ENCODE measurements at regions not wholly inside any gene's neighbourhood (a gene's known extent, or its start where the extent isn't known, plus 50 kb on each side); places are given as distances from the start of the nearest gene placed in this dataset.

DNA sequence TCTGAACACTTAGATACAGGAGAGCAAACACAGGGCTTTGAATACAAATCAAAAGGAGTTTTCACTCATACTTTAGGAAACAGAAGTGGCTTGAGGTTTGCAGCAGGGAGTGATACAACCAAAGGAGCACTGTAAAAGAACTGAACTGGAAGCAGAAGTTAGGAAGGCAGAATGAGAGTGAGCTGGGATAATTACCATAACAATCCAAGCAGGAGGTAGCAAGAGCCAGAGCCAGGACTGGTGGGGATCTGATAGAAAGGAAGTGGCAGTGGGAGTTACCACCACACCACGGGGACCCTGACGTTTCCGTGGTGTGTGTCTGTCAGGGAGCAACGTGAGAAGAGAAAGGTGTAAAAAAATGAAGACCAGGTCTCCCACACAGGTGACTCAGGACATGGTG lies 81.3 kb upstream of the EPB41L3 start:
- H3K36me3 Mint-ChIP-seq (ENCODE audit: unreplicated experiment) = no peaks in the 10 kb centered on the region
- no peak overlapping the region for H3K27ac Mint-ChIP-seq (ENCODE audit: unreplicated experiment)
- no peak for DNase-seq (ENCODE audit: extremely low spot score, unreplicated experiment)
- H3K4me1 Mint-ChIP-seq (ENCODE audit: unreplicated experiment) = peaks cover 3% of the 10 kb centered on the region
- H3K4me3 Mint-ChIP-seq (ENCODE audit: unreplicated experiment) = no peak overlapping the region
- no peaks in the 10 kb centered on the region for H3K9me3 Mint-ChIP-seq (ENCODE audit: unreplicated experiment)
- TF ChIP-seq, protein P1, sequence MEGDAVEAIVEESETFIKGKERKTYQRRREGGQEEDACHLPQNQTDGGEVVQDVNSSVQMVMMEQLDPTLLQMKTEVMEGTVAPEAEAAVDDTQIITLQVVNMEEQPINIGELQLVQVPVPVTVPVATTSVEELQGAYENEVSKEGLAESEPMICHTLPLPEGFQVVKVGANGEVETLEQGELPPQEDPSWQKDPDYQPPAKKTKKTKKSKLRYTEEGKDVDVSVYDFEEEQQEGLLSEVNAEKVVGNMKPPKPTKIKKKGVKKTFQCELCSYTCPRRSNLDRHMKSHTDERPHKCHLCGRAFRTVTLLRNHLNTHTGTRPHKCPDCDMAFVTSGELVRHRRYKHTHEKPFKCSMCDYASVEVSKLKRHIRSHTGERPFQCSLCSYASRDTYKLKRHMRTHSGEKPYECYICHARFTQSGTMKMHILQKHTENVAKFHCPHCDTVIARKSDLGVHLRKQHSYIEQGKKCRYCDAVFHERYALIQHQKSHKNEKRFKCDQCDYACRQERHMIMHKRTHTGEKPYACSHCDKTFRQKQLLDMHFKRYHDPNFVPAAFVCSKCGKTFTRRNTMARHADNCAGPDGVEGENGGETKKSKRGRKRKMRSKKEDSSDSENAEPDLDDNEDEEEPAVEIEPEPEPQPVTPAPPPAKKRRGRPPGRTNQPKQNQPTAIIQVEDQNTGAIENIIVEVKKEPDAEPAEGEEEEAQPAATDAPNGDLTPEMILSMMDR (IDR thresholded peaks at IDR 0.05) = no peak
- peaks cover 9% of the 10 kb centered on the region for H3K27me3 Mint-ChIP-seq (ENCODE audit: unreplicated experiment)

DNA sequence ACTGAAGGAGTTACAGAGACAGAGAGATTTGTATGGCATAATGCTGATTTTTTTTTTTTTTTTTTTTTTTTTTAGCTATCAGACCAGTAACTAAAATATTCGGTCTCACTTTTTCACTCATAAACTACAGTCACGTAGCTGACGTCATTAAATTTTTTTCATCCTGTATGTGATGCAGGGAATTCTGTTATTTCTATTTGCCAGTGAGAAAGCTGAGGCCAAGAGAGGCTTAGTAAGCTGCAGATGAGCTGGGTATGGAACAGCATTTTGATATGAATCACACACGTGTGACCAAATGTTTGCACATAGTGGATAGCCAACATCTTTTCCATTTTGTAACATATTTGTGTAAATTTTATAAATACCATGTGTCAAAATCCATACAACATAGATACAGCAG lies 79.1 kb upstream of the EPB41L3 start:
- H3K4me1 Mint-ChIP-seq (ENCODE audit: unreplicated experiment) = peaks cover under 1% of the 10 kb centered on the region
- no peaks in the 10 kb centered on the region for H3K9me3 Mint-ChIP-seq (ENCODE audit: unreplicated experiment)
- TF ChIP-seq, protein P1 (IDR thresholded peaks at IDR 0.05) = no peak
- no peak for DNase-seq (ENCODE audit: extremely low spot score, unreplicated experiment)
- H3K27me3 Mint-ChIP-seq (ENCODE audit: unreplicated experiment) = peaks cover 7% of the 10 kb centered on the region
- H3K27ac Mint-ChIP-seq (ENCODE audit: unreplicated experiment) = no peak overlapping the region
- no peaks in the 10 kb centered on the region for H3K36me3 Mint-ChIP-seq (ENCODE audit: unreplicated experiment)
- H3K4me3 Mint-ChIP-seq (ENCODE audit: unreplicated experiment) = no peak overlapping the region

DNA sequence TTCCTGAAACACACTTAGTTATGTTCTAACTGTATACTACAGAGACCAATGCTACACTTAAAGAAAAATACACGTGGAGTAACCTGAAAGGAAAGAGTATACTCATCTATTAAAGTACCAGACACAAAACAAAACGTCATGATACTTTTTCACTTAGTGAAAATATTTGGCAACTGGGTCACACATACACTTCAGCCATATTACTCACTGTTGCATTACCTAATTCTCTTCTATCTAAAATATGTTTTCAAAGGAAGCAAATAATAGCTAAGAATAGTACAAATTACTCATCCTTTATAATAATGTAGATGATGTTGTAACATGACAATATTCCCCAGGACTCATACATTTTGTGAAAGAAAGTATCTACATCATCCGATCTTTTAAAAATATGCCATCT lies 76.5 kb upstream of the EPB41L3 start:
- no peaks in the 10 kb centered on the region for H3K36me3 Mint-ChIP-seq (ENCODE audit: unreplicated experiment)
- peaks cover 7% of the 10 kb centered on the region for H3K27me3 Mint-ChIP-seq (ENCODE audit: unreplicated experiment)
- DNase-seq (ENCODE audit: extremely low spot score, unreplicated experiment) = no peak
- H3K4me1 Mint-ChIP-seq (ENCODE audit: unreplicated experiment) = no peaks in the 10 kb centered on the region
- H3K27ac Mint-ChIP-seq (ENCODE audit: unreplicated experiment) = no peak overlapping the region
- no peak overlapping the region for H3K4me3 Mint-ChIP-seq (ENCODE audit: unreplicated experiment)
- H3K9me3 Mint-ChIP-seq (ENCODE audit: unreplicated experiment) = no peaks in the 10 kb centered on the region
- TF ChIP-seq, protein P1 (IDR thresholded peaks at IDR 0.05) = no peak

DNA sequence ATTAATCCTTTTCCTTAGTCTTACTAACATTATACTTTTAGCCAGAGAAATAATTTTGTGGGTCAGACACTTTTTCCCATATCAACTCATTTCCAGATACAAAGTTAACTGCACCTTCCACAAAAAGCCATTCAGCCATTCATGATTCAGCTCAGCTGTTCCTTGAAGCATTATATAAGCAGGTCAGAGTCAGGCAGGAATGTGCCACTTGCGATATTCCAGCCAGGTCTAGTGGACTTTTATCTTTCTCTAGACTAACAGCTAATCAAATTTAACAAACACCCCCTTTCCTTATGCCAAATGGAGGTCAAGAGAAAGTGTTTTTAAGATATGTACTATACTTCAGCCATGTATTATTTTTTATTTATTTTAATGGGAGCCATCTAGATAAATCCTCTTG lies 75.6 kb upstream of the EPB41L3 start:
- Mint-ChIP-seq H3K9me3 (ENCODE audit: unreplicated experiment) (no peaks in the 10 kb centered on the region), H3K36me3 (ENCODE audit: unreplicated experiment) (no peaks in the 10 kb centered on the region), H3K27me3 (ENCODE audit: unreplicated experiment) (peaks cover 7% of the 10 kb centered on the region), H3K4me3 (ENCODE audit: unreplicated experiment) (no peak overlapping the region), H3K27ac (ENCODE audit: unreplicated experiment) (no peak overlapping the region), H3K4me1 (ENCODE audit: unreplicated experiment) (no peaks in the 10 kb centered on the region)
- DNase-seq (ENCODE audit: extremely low spot score, unreplicated experiment) = no peak
- TF ChIP-seq, protein P1 (IDR thresholded peaks at IDR 0.05) = no peak

DNA sequence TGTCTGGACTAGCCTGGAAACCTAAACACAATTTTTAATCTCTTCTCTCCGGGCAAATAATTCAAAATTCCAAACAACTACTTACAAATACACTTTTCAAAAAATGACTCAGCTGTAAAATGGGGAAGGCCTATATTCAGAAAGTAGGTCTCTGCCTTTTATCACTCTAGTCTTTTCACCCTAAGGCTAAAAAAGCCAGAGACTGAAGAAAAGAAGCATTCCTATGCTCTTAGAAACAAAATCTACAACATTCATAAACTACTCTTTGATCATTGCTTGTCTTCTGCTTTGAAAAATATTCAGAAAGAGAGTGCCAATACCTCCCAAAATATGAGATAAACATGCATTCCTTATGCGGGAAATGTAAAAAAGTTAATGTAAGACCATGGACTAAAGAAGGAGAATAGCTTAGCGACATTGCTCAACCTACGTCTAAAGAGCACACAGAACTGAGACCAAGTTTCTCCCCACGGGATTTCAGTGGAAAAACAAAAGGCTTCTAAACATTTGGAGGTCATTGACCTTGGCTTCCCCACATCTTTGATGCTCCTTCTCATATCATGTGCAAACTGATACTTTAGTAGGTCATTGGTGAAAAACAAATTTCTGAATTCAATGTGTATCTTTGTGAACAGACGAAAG lies 74.4 kb upstream of the EPB41L3 start:
- no peaks in the 10 kb centered on the region for H3K4me1 Mint-ChIP-seq (ENCODE audit: unreplicated experiment)
- H3K4me3 Mint-ChIP-seq (ENCODE audit: unreplicated experiment) = no peak overlapping the region
- TF ChIP-seq, protein P1 (IDR thresholded peaks at IDR 0.05) = no peak
- H3K27me3 Mint-ChIP-seq (ENCODE audit: unreplicated experiment) = peaks cover 4% of the 10 kb centered on the region
- DNase-seq (ENCODE audit: extremely low spot score, unreplicated experiment) = no peak
- H3K36me3 Mint-ChIP-seq (ENCODE audit: unreplicated experiment) = no peaks in the 10 kb centered on the region
- H3K27ac Mint-ChIP-seq (ENCODE audit: unreplicated experiment) = no peak overlapping the region
- no peaks in the 10 kb centered on the region for H3K9me3 Mint-ChIP-seq (ENCODE audit: unreplicated experiment)
